AG08395 (cell line): ENCODE measurements at regions not wholly inside any gene's neighbourhood (a gene's known extent, or its start where the extent isn't known, plus 50 kb on each side); places are given as distances from the start of the nearest gene placed in this dataset.

Experiments used
- DNase-seq: peaks from one replicate; pipeline ENCODE4 v3.0.0; 2012; ENCODE audit warnings: mixed read lengths, low spot score

DNA sequence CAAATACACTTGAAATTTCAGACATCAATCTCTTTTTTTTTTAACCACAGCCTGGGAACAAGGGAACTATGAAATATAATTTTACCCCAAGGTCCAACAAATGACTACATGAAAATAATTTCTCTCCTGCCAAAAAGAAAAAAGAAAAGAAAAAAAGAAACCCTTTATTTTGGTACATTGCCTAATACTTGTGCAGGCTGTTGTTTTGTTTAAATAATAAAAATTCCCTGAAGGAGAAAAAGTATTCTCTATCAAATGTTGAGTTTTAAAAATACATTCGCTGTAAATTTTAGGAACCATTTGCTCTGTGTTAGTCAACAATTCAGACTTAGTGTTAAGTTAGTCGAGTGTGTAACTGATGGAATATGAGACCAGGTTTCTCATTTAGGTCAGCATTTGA is 155.4 kb downstream of the PRDM6 start:
- DNase-seq: no peak
